HG02588 (cell line): ENCODE measurements at regions not wholly inside any gene's neighbourhood (a gene's known extent, or its start where the extent isn't known, plus 50 kb on each side); places are given as distances from the start of the nearest gene placed in this dataset.
"Not testable (repeated sequence)": the region's sequence is repeated elsewhere in the genome, so short reads cannot be mapped to it uniquely, and the experiment has no call there.

Source experiments
- ATAC-seq: cut with Tn5 transposase; IDR thresholded peaks from one replicate; pipeline ENCODE4 v1.9.1; 2021; ENCODE audit warnings: mild to moderate bottlenecking, moderate library complexity; ENCODE audit not compliant: unreplicated experiment

DNA sequence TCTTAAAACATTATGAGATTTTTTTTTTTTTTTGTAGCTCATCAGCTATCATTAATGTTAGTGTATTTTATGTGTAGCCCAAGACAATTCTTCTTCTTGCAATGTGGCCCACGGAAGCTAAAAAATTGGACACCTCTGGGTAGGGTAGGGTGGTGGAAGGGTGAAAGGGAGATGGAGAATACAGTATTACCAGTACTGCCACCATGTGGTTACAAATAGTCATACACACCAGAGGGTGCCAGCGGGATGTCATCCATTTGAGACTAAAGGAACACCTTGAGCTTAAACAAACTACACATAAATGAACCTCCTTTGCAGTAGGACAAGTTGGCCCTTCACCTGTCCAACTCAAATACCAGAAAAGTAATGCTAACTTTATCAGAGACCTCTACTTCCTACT, 601.9 kb downstream of the HTR1B start:
- ATAC-seq, result peak; percentile 76

DNA sequence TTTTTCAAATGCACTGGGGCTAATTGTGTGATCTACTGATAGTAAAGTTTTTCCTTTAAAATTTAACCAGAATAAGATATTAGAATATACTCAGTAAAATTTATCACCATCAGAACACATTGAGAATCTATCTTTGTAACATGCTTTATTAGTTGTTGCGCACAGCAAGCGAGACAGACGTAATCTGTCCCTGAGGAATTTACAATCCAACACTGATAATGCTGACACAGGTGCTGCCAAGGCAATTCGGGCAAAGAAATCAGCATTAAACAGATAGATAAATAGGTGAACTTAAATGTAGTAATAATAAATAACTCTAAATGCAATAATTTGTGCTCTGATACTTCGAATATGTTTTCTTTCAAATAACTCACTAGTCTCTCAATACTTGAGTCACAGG, 607.2 kb downstream of the HTR1B start:
- no peak for ATAC-seq

DNA sequence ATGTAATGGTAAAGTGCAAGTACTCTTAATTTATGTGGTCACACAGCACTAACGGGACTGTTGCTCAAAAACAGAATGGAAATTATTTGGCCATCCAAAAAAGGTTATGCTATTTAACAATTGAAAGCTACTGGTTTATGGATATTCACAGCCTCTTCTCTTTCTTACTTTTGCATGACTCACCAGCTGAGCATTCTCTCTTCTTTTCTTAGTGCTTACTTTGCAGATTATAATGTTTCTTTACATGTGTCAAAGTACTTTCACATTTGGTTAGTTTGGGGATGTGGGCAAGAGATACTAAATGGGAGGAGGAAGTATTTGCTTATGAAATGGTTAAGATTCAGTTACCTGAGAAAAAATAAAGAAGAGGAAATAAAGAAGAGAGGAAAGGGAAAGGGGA, 610.5 kb downstream of the HTR1B start:
- no peak for ATAC-seq

DNA sequence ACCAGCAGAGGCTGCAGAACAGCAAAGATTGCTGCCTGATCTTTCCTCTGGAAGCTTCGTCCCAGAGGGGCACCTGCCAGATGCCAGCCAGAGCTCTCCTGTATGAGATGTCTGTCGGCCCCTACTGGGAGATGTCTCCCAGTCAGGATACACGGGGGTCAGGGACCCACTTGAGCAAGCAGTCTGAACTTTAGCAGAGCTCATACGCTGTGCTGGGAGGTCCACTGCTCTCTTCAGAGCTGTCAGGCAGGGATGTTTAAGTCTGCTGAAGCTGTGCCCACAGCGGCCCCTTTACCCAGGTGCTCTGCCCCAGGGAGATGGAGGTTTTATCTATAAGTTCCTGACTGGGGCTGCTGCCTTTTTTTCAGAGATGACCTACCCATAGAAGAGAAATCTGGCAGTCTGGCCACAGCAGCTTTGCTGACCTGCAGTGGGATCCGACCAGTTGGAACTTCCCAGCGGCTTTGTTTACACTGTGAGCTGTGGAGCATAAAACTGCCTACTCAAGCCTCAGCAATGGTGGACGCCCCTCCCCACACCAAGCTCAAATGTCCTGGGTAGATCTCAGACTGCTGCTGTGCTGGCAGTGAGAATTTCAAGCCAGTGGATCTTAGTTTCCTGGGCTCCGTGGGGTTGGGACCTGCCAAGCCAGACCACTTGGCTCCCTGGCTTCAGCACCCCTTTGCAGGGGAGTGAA, 613.9 kb downstream of the HTR1B start:
- ATAC-seq, result not testable (repeated sequence)

DNA sequence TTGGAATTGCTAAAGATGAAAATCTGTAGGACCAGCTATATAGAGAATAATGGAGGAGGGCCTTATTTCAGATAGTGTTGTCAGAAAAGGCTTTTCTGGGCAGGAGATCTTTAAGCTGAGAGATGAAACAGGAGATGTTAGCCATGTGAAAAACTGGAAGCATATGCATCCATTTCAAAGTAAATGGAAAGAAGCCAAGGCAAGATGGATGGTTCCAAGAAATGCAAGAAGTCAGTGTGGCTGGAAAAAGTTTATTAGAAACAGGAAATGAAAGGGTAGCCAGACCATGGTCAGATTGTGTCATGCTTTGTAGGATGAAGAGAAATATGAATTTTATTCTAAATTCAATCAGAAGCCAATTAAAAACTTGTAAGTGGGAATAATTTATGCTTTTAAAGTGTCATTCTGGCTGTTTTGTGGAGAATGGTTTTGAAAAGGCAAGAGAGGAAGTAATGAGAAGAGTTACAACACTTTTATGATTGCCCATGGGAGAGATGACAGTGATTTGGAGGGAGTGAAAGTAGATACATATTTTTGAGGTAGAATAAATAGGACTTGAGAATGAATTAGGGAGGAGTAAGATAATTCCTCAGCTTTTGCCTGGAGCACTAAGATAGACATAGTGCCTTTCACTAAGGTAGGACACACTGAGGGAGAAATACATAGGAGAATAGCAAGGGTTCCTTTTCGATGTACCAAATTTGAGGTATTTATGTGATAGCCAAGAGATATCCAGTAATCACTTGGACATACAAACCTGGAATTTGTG, 620.1 kb downstream of the HTR1B start:
- no peak for ATAC-seq

DNA sequence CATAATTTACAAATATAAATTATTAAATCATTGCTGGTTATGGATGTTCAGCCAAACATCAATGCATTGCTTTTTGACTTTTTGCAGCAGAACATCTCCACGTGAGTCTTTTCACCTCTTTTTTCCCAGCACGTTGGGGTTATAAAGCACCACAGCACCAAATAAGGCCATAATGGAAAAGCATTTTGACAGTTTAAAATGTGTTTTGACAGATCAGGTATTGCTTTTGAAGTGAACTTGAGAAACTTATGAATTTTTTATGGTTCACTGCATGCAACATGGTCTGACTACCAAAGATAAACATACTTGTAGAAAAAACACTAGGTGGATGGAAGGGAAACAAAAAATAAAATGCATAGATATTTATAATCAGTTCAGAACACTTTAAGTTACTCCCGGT, 622.4 kb downstream of the HTR1B start:
- ATAC-seq, result no peak

DNA sequence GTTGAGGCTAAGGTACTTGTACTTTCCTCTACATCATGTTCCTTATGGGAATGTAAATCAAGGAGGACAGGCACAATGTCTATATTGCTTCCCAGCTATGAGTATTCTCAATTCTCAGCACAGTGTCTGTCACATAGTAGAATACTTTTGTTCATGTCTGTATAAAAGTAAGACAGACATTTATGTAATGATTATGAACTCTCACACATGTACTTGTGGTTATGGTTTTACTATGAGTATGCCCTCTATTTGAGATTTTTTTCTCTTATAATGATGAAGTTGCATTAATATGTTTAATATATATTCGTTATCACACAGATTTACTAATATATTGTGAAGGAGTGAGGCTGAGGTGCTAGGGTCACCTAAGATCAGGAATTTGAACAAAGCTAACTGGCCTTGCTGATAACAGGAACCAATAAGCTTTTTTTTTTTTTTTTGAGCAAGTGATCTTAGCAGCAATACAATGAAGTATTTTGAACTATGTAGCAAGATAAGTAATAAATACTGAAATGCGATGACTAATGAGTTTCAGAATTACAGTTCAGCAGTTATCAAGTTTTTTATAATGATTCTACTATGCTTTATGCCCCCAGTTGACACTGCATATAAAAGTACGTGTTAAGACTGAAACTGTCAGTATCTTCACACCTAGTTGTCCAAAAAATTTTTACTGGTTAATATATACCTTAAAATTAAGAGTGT, 623.1 kb downstream of the HTR1B start:
- ATAC-seq, result no peak

DNA sequence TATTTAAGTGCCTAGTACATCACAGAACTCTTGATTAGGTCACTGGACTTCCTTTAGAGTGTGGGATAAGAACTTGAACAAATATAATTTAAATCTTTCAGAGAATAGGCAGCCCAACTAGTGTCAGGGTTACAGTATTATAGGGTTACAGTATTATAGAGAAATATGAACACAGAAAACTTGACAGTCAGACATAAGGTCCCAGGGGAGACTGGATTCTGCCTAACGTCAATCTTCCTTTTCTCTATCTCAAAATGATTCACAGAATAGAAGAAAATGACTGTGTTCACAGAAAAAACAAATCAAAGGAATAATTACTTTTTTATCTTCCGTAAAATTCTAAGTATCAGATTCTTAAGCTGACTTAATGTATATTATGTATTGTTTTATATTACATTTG, 623.8 kb downstream of the HTR1B start:
- no peak for ATAC-seq

DNA sequence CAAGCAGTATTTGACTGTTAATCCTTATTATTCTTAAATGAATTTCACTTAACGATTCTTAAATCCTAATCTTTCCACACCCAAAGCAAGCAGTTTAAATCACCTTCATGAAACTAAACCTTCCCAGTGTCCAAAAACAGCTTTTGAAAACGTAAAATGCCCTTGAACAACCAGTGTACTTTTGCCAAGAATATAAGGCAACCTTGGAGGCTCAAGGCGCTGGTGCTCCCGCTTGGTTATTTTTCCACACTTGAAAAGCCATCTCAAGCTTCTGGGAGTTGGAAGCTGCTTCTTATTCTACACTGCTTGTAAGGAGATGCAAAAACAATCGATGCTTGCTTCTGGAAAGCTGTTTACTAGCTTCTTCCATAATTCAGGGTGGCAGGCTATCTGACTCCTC, 625.7 kb downstream of the HTR1B start:
- no peak for ATAC-seq

DNA sequence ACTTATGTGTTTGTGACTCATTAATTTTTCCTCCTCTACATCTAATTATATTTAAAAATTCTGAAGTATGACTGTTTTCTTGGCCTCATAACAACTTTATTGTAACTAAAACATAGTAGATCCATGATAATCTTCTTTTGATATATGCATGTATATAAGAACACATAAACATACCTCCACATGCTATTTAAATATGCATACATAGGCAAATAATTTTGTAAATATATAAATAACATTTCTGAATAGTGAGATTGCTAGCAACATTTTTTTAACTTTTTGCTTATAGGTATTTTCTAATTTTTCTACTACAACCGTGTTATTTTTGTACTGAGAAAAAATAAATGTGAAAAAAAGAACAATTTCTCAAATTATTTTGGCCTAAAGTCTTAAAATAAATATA, 627.6 kb downstream of the HTR1B start:
- no peak for ATAC-seq

DNA sequence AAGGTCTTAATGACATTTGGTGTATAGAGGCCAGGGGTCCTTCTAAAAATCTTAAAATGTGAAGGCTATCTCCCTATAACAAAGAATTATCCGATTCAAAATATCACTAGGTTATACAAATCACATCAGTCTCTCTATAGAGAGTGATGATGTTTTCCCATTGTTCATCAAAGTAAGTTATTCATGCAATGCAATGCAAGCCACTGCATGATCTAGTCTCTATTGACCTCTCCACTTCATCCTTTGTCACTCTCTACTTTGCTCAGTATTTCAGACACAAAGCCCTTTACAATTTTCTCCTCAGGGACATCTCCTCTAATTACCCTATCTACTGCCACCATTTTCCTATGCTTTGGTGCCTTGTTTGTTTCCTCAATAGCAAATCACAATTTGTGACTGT, 628.0 kb downstream of the HTR1B start:
- ATAC-seq, result no peak

DNA sequence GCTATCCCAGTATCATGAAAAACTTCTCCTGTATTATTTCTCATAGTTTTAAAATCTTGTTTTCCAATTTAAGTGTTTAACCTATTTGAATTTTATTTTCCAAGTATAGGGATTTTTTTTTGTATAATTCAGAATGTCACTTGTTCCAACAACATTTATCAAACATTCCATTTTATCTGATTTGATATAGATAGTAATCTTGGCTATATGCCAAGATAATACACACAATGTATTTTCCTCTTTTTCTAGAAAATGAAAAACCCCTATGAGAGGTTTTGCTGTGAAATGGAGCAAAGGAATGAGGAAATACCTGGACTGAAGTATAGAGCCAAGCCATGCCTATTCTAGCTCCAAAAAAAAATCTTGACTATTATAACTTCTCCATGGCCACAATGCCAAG, 628.9 kb downstream of the HTR1B start:
- ATAC-seq, result no peak

DNA sequence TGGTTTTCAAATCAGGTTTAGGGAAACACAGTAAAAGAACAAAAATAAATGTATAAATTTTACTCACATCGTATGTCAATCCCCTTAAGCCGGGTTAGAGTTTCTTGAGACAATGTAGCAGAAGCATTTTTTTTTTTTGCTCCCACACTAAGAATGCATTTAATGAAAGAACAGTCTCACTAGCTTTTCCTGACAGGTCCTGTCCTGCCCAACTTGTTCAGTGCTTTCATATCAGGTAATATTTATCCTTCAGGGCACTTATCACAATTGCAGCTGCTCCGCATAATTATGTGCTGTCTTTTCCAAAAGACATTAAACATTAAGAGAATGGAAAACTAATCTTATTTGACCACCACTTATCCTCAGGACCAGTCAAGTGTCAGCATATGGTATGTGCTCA, 632.0 kb downstream of the HTR1B start:
- ATAC-seq, result no peak

DNA sequence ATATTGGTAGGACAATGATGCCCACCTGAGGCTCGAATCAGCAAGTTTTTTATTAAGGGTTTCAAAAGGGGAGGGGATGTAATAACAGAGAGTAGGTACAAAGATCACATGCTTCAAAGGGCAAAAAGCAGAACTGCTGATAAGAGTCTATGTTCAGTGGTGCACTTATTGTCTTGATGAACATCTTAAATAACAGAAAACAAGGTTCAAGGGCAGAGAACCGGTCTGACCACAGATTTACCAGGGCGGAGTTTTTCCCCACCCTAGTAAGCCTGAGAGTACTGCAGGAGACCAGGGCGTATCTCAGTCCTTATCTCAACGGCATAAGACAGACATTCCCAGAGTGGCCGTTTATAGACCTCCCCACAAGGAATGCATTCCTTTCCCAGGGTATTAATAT, 639.7 kb downstream of the HTR1B start:
- not testable (repeated sequence) for ATAC-seq

DNA sequence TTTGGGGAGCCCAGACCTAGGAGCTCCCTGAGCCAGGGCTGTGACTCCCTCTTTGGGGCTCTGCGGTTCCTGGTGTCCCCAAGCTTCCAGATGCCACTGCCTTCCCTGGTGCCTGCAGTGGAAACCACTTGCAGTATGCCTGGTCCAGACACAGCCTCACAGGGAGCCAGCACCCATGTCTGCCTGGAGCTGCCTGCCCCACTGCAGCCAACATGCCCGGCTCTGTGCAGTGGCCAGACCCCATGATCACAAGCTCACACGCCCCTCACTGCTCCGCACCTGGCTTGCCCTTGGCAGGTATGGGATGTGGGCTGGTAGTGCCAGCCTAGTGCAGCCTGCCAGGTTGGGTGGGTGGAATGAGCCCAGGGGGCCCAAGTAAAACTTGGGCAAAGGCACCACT, 644.8 kb downstream of the HTR1B start:
- no peak for ATAC-seq

DNA sequence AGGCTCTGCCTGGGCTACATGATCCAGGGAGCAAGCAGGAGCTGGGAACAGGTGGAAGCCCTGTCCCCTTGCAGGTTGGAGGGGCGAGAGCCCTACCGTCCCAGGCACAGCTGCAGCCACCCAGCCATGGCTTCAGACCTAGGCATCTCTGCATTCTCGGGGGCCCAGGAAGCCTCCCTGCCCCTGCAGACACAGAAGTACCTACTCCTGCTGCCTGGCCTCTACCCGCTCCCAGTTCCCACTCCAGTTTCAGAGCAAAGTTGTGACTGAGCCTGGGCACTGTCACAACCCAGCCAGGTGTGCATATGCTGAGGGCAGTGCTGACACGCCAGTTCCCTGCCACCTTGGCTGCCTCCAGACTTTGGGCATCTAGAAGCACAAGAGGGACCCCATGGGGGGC, 645.9 kb downstream of the HTR1B start:
- no peak for ATAC-seq

DNA sequence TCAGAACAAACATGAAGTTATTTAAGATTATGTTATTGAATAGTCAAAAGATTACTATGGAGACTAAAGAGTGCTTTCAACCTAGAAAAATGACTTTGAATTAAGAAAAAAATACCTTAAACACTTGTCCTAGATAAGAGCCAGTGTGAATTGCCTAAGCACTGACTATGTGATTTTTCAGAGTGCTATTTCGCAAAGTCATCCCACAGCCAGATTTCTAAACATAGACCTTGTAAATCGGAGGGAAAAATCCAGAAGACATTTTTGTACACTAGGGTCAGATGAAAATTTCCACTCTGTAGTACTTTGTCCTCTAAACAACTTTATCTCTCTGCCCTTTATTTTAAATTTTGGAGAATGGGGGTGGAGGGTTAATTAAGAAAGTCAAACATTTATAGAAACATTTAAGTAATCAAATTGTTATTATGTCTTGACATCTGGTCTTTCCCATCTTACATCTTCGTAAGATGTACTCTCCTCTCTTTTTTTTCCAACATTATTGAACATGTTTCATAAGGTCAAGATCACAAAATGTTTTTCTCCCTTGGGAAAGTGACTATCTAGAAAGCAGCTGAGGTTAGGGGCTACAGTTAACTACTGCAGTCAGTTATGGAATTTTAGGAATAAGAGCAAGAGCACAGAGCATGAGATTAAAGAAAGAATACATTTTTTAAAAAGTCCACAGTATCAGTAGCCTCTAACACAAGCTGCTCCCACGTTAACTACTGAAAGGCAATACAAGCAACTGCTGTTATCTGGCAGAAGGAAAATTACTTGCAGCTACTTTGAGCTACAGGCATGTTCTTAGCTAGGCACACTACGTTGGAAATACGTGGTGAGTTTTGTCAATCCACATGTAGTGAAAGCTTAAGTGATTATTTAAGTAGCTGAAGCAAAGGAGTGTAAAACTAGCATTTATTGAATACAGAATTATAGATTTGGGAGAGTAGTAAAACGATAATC, 648.5 kb downstream of the HTR1B start:
- no peak for ATAC-seq

DNA sequence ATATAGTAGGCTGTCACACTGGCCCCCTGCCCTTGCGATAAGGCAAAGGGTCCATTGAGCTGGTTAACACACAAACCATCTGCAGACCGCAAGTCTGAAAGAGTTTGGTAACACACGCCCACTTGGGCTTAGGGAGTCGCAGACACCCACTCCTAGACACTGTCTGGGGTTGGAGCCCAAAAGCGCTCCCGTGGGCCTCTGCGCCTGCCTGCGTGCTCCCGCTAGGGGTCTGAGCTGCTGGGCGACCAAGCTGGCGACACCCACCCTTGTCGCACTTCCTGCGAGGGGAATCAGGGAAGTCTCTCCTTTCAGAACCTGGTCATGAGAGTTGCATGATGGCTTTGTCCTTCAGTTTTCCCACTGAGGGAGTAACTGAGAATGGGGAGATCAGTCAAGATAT, 653.0 kb downstream of the HTR1B start:
- ATAC-seq, result no peak

DNA sequence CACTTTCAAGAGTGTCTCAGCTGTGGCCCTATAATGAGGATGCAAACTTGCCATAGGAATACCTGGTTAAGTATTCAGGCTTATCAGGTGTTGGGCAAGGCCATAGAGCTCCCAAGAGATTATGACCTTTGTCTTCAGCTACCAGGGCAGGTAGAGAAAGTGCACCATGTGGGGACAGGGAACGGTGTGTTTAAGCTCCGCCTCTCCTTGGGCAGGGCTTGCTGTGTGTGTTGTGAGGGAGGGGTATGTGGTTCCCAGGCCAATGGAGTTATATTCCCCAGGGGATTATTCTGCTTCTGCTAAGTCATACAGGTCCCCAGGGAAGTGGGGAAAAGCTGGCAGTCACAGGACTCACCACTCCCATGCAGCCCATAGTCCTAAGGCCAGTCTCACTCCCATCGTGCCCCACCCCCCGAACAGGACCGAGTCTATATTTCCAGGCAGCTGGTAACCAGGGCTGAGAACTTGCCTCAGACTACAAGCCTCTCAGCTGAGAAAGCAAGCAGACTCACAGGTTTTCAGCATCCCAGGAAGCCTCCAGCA, 660.2 kb downstream of the HTR1B start:
- no peak for ATAC-seq

DNA sequence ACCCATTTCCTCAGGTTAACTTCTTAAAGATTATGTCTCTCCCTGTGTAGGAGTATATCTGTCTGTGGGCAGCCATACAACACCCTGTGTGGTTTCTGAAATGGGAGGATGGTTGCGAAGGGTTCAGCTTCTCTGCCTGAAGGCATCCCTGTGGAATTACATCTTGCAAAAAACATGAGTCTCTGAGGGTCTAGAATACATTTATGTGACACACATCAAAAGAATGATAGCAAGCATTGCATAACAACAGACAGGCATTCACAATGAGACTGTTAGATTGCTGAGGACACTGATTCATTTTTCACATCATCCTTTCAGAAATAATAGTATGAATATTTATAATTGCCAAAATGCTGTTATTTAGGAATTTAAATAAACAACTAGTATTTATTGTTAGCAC, 670.9 kb downstream of the HTR1B start:
- no peak for ATAC-seq

DNA sequence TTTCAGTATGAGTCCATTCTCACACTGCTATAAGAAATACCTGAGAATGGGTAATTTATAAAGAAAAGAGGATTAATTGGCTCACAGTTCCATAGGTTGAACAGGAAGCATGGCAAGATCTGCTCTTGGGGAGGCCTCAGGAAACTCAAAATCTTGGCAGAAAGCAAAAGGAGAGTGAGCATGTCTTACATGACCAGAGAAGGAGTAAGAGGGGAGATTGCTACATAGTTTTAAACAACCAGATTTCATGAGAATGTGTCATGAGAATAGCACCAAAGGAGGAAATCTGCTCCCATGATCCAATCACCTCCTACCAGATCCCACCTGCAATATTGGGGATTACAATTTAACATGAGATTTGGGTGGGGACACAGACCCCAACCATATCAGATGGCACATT, 672.4 kb downstream of the HTR1B start:
- ATAC-seq, result no peak
